HEK293 (cell line): ENCODE measurements at regions not wholly inside any gene's neighbourhood (a gene's known extent, or its start where the extent isn't known, plus 50 kb on each side); places are given as distances from the start of the nearest gene placed in this dataset.

ENCODE experiments used
- CTCF ChIA-PET: fragments of 350-600 bp; formaldehyde crosslinking; extraction: SDS; loops from one replicate; lab custom pipeline; 2021; ENCODE audit warnings: antibody characterized with exemption; lab: Yijun Ruan, JAX
- POLR2A ChIA-PET: fragments of 300-600 bp; formaldehyde crosslinking; extraction: SDS; loops from one replicate; lab custom pipeline; 2020; ENCODE audit warnings: antibody characterized with exemption, inconsistent platforms; lab: Yijun Ruan, JAX
- H3K27ac ChIP-seq: fragments of 200-500 bp; sonication (Bioruptor generic); 2 replicates; pipeline ENCODE4 v1.5.1; 2014; ENCODE audit warnings: low read depth, low read length, control low read depth, inconsistent platforms; ENCODE audit errors: extremely low read depth
- H3K36me3 ChIP-seq, 2 experiments: fragments of 200-500 bp in 1 of 2; sonication (Bioruptor generic) in 1 of 2; 1 replicate in 1 of 2; 2 replicates in 1 of 2; pipeline ENCODE4 v1.5.1; 2014 to 2017; ENCODE audit warnings: inconsistent platforms in 2 of 2, low read length in 2 of 2; ENCODE audit not compliant: control insufficient read depth in 2 of 2, insufficient read depth in 1 of 2
- H3K4me1 ChIP-seq: fragments of 200-500 bp; sonication (Bioruptor generic); 2 replicates; pipeline ENCODE4 v1.5.1; 2014; ENCODE audit warnings: mild to moderate bottlenecking, low read length, inconsistent platforms; ENCODE audit not compliant: control insufficient read depth, insufficient read depth
- H3K4me3 ChIP-seq: 2 replicates; pipeline ENCODE4 v1.5.1; 2011; ENCODE audit warnings: low read depth, mild to moderate bottlenecking, control low read depth, low read length, moderate library complexity
- H3K9me3 ChIP-seq: fragments of 200-500 bp; sonication (Bioruptor generic); 2 replicates; pipeline ENCODE4 v1.5.1; 2014; ENCODE audit warnings: low read depth, low read length, inconsistent platforms; ENCODE audit not compliant: control insufficient read depth, insufficient read depth
- BCL11A ChIP-seq: fragments of 450-650 bp; formaldehyde crosslinking; IDR thresholded peaks from 2 replicates; pipeline ENCODE4 v1.5.1; 2016; ENCODE audit warnings: low read depth, missing biosample characterization, missing genetic modification characterization
- REPIN1 ChIP-seq: fragments of 450-650 bp; formaldehyde crosslinking; IDR thresholded peaks from 2 replicates; pipeline ENCODE4 v1.5.1; 2017; ENCODE audit warnings: missing biosample characterization, missing genetic modification characterization, low read depth
- WT1 ChIP-seq: fragments of 450-650 bp; formaldehyde crosslinking; IDR thresholded peaks from 2 replicates; pipeline ENCODE4 v1.5.1; 2016; ENCODE audit warnings: missing biosample characterization, missing genetic modification characterization
- ZBTB8A ChIP-seq: fragments of 450-650 bp; formaldehyde crosslinking; IDR thresholded peaks from 2 replicates; pipeline ENCODE4 v1.5.1; 2016; ENCODE audit warnings: missing biosample characterization, missing genetic modification characterization
- ZNF146 ChIP-seq: fragments of 450-650 bp; formaldehyde crosslinking; IDR thresholded peaks from 2 replicates; pipeline ENCODE4 v1.5.1; 2016; ENCODE audit warnings: missing biosample characterization, missing genetic modification characterization
- ZNF202 ChIP-seq: fragments of 450-650 bp; formaldehyde crosslinking; IDR thresholded peaks from 2 replicates; pipeline ENCODE4 v1.5.1; 2016; ENCODE audit warnings: missing biosample characterization, missing genetic modification characterization, borderline replicate concordance
- ZNF274 ChIP-seq, 2 experiments: fragments of 200-500 bp in 1 of 2; fragments of 450-650 bp in 1 of 2; sonication (Bioruptor generic) in 1 of 2; formaldehyde crosslinking in 1 of 2; IDR thresholded peaks; 2 replicates each; pipeline versions ENCODE4 v1.5.1 to v1.6.1; 2014 to 2016; ENCODE audit warnings: borderline replicate concordance in 1 of 2, inconsistent platforms in 1 of 2, low read length in 1 of 2, missing biosample characterization in 1 of 2, missing genetic modification characterization in 1 of 2
- ZNF391 ChIP-seq: fragments of 450-650 bp; formaldehyde crosslinking; IDR thresholded peaks from 2 replicates; pipeline ENCODE4 v1.5.1; 2016; ENCODE audit warnings: low read depth, missing biosample characterization, missing genetic modification characterization, borderline replicate concordance
- ZNF501 ChIP-seq: fragments of 450-650 bp; formaldehyde crosslinking; IDR thresholded peaks from 2 replicates; pipeline ENCODE4 v1.5.1; 2016; ENCODE audit warnings: missing biosample characterization, missing genetic modification characterization
- ZNF548 ChIP-seq: fragments of 450-650 bp; formaldehyde crosslinking; IDR thresholded peaks from 2 replicates; pipeline ENCODE4 v1.5.1; 2016; ENCODE audit warnings: missing biosample characterization, missing genetic modification characterization
- ZNF585B ChIP-seq: fragments of 450-650 bp; formaldehyde crosslinking; IDR thresholded peaks from 2 replicates; pipeline ENCODE4 v1.5.1; 2016; ENCODE audit warnings: missing biosample characterization, missing genetic modification characterization
- ZNF677 ChIP-seq: fragments of 450-650 bp; IDR thresholded peaks from 2 replicates; pipeline ENCODE4 v1.5.0; 2018; ENCODE audit warnings: missing biosample characterization, mild to moderate bottlenecking, missing genetic modification characterization, moderate library complexity
- ZNF747 ChIP-seq: fragments of 450-650 bp; formaldehyde crosslinking; IDR thresholded peaks from 2 replicates; pipeline ENCODE4 v1.5.1; 2016; ENCODE audit warnings: missing biosample characterization, missing genetic modification characterization
- ZSCAN16 ChIP-seq: fragments of 450-650 bp; formaldehyde crosslinking; IDR thresholded peaks from 2 replicates; pipeline ENCODE4 v1.5.1; 2016; ENCODE audit warnings: missing biosample characterization, missing genetic modification characterization
- ZSCAN30 ChIP-seq: fragments of 450-650 bp; IDR thresholded peaks from 2 replicates; pipeline ENCODE4 v1.5.1; 2018; ENCODE audit warnings: missing biosample characterization, mild to moderate bottlenecking, missing genetic modification characterization, moderate library complexity
- TF ChIP-seq, protein P1 (sequence below): fragments of 450-650 bp; formaldehyde crosslinking; IDR thresholded peaks from 2 replicates; pipeline ENCODE4 v1.5.1; 2016; ENCODE audit warnings: missing biosample characterization, missing genetic modification characterization
- TF ChIP-seq, protein P2 (sequence below): fragments of 450-650 bp; formaldehyde crosslinking; IDR thresholded peaks from 2 replicates; pipeline ENCODE4 v1.5.1; 2016; ENCODE audit warnings: missing biosample characterization, missing genetic modification characterization
- TF ChIP-seq, protein P3 (sequence below): fragments of 450-650 bp; formaldehyde crosslinking; IDR thresholded peaks from 2 replicates; pipeline ENCODE4 v1.5.1; 2017; ENCODE audit warnings: missing biosample characterization, missing genetic modification characterization
- TF ChIP-seq, protein P4 (sequence below): fragments of 450-650 bp; formaldehyde crosslinking; IDR thresholded peaks from 2 replicates; pipeline ENCODE4 v1.5.0; 2017; ENCODE audit warnings: missing biosample characterization, missing genetic modification characterization, borderline replicate concordance
- TF ChIP-seq, protein P5 (sequence below): fragments of 450-650 bp; formaldehyde crosslinking; IDR thresholded peaks from 2 replicates; pipeline ENCODE4 v1.5.1; 2016; ENCODE audit warnings: missing biosample characterization, missing genetic modification characterization

DNA sequence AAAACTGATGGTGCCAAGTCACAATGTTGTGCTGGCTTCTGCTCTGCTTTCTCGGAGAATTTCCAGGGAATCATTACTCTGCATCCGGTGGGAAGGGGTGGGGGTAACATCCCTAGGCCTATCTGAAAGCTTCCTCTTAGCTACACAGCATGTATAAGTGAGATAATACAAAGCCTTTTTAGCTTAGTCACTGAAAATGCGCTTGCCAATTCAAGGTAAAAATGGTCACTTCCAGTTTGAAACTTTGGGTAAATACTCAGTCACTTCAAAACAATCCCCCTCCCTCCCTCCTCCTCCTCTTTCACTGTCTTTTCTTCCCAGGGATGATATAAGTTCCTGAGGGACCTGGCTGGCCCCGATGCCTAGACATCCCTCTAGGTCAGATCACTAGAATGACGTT lies 57.3 kb upstream of the APBB1IP start (continued):
- TF ChIP-seq ZNF548 (tag by site-specific recombination), result no peak
- TF ChIP-seq ZNF585B (tag by site-specific recombination), result no peak
- no peak for TF ChIP-seq ZNF747 (tag by site-specific recombination)
- TF ChIP-seq, protein P1, sequence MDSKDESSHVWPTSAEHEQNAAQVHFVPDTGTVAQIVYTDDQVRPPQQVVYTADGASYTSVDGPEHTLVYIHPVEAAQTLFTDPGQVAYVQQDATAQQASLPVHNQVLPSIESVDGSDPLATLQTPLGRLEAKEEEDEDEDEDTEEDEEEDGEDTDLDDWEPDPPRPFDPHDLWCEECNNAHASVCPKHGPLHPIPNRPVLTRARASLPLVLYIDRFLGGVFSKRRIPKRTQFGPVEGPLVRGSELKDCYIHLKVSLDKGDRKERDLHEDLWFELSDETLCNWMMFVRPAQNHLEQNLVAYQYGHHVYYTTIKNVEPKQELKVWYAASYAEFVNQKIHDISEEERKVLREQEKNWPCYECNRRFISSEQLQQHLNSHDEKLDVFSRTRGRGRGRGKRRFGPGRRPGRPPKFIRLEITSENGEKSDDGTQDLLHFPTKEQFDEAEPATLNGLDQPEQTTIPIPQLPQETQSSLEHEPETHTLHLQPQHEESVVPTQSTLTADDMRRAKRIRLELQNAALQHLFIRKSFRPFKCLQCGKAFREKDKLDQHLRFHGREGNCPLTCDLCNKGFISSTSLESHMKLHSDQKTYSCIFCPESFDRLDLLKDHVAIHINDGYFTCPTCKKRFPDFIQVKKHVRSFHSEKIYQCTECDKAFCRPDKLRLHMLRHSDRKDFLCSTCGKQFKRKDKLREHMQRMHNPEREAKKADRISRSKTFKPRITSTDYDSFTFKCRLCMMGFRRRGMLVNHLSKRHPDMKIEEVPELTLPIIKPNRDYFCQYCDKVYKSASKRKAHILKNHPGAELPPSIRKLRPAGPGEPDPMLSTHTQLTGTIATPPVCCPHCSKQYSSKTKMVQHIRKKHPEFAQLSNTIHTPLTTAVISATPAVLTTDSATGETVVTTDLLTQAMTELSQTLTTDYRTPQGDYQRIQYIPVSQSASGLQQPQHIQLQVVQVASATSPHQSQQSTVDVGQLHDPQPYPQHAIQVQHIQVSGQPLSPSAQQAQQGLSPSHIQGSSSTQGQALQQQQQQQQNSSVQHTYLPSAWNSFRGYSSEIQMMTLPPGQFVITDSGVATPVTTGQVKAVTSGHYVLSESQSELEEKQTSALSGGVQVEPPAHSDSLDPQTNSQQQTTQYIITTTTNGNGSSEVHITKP (tag by site-specific recombination), result no peak
- TF ChIP-seq ZNF677, result no peak

DNA sequence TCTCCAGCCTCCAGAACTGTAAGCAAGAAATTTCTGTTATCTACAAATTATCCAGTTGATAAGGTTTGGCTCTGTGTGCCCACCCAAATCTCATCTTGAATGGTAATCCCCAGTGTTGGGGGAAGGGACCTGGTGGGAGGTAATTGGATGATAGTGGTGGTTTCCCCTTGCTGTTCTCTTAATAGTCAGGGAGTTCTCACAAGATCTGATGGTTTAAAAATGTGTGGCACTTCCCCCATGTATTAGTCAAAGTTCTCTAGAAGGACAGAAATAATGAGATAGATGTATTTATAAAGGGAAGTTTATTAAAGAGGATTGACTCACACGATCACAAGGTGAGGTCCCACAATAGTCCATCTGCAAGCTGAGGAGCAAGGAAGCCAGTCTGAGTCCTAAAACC lies 56.2 kb upstream of the APBB1IP start:
- Histone ChIP-seq H3K9me3 (no peaks in the 10 kb centered on the region), H3K27ac (no peak overlapping the region), H3K4me3 (no peak overlapping the region), H3K4me1 (0 out of 2 replicates have a peak, but pooled peaks cover 3% of the 10 kb centered on the region), H3K36me3 (no peaks in the 10 kb centered on the region)
- ChIA-PET POLR2A (no interaction called here), CTCF (no interaction called here)
- TF ChIP-seq BCL11A (tag by site-specific recombination) (no peak), ZNF391 (tag by site-specific recombination) (no peak), ZNF274 (IDR thresholded peaks at IDR 0.05; ENCODE audit: low read length) (no peak), ZNF274 (tag by site-specific recombination; IDR thresholded peaks at IDR 0.05; ENCODE audit: borderline replicate concordance) (no peak), ZSCAN30 (no peak)

DNA sequence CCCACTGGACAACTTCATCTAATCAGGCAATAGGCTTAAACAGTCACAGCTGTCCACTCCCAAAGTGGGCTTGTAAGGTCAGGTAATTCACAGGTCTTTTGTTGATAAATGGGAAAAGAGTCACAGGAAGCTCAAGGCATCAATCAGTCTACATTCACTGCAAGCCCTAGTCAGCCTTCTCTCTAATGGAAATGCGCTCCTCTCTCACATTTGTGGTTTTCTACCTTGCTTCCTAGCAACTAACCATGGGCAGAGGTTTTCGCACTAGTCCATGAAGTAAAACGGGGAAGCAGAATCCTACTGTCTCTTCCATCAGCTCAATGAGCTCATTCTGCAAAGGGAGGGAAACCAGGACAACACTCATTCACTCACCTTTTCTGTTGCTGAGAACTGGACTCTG lies 53.5 kb upstream of the APBB1IP start:
- H3K4me3 ChIP-seq, result no peak overlapping the region
- no peaks in the 10 kb centered on the region for H3K4me1 ChIP-seq
- H3K36me3 ChIP-seq, result no peaks in the 10 kb centered on the region
- H3K27ac ChIP-seq, result no peak overlapping the region
- CTCF ChIA-PET, result interaction anchor here (0.7 kb wide), 1 partner anchor 376 kb away, joined by 6 read pairs; no protein-coding TSS in a partner anchor
- no peaks in the 10 kb centered on the region for H3K9me3 ChIP-seq
- POLR2A ChIA-PET, result no interaction called here
- TF ChIP-seq, protein P2, sequence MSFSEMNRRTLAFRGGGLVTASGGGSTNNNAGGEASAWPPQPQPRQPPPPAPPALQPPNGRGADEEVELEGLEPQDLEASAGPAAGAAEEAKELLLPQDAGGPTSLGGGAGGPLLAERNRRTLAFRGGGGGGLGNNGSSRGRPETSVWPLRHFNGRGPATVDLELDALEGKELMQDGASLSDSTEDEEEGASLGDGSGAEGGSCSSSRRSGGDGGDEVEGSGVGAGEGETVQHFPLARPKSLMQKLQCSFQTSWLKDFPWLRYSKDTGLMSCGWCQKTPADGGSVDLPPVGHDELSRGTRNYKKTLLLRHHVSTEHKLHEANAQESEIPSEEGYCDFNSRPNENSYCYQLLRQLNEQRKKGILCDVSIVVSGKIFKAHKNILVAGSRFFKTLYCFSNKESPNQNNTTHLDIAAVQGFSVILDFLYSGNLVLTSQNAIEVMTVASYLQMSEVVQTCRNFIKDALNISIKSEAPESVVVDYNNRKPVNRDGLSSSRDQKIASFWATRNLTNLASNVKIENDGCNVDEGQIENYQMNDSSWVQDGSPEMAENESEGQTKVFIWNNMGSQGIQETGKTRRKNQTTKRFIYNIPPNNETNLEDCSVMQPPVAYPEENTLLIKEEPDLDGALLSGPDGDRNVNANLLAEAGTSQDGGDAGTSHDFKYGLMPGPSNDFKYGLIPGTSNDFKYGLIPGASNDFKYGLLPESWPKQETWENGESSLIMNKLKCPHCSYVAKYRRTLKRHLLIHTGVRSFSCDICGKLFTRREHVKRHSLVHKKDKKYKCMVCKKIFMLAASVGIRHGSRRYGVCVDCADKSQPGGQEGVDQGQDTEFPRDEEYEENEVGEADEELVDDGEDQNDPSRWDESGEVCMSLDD (tag by site-specific recombination), result no peak
- no peak for TF ChIP-seq ZNF146 (tag by site-specific recombination)
- no peak for TF ChIP-seq ZNF202 (tag by site-specific recombination)
- TF ChIP-seq, protein P3, sequence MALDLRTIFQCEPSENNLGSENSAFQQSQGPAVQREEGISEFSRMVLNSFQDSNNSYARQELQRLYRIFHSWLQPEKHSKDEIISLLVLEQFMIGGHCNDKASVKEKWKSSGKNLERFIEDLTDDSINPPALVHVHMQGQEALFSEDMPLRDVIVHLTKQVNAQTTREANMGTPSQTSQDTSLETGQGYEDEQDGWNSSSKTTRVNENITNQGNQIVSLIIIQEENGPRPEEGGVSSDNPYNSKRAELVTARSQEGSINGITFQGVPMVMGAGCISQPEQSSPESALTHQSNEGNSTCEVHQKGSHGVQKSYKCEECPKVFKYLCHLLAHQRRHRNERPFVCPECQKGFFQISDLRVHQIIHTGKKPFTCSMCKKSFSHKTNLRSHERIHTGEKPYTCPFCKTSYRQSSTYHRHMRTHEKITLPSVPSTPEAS (tag by site-specific recombination), result no peak
- no peak for TF ChIP-seq REPIN1 (tag by site-specific recombination)
- TF ChIP-seq ZNF501, result no peak
- TF ChIP-seq, protein P4, sequence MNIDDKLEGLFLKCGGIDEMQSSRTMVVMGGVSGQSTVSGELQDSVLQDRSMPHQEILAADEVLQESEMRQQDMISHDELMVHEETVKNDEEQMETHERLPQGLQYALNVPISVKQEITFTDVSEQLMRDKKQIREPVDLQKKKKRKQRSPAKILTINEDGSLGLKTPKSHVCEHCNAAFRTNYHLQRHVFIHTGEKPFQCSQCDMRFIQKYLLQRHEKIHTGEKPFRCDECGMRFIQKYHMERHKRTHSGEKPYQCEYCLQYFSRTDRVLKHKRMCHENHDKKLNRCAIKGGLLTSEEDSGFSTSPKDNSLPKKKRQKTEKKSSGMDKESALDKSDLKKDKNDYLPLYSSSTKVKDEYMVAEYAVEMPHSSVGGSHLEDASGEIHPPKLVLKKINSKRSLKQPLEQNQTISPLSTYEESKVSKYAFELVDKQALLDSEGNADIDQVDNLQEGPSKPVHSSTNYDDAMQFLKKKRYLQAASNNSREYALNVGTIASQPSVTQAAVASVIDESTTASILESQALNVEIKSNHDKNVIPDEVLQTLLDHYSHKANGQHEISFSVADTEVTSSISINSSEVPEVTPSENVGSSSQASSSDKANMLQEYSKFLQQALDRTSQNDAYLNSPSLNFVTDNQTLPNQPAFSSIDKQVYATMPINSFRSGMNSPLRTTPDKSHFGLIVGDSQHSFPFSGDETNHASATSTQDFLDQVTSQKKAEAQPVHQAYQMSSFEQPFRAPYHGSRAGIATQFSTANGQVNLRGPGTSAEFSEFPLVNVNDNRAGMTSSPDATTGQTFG, result no peak
- TF ChIP-seq ZSCAN16, result no peak
- TF ChIP-seq WT1 (tag by site-specific recombination), result no peak
- no peak for TF ChIP-seq ZBTB8A (tag by site-specific recombination)
- TF ChIP-seq, protein P5, sequence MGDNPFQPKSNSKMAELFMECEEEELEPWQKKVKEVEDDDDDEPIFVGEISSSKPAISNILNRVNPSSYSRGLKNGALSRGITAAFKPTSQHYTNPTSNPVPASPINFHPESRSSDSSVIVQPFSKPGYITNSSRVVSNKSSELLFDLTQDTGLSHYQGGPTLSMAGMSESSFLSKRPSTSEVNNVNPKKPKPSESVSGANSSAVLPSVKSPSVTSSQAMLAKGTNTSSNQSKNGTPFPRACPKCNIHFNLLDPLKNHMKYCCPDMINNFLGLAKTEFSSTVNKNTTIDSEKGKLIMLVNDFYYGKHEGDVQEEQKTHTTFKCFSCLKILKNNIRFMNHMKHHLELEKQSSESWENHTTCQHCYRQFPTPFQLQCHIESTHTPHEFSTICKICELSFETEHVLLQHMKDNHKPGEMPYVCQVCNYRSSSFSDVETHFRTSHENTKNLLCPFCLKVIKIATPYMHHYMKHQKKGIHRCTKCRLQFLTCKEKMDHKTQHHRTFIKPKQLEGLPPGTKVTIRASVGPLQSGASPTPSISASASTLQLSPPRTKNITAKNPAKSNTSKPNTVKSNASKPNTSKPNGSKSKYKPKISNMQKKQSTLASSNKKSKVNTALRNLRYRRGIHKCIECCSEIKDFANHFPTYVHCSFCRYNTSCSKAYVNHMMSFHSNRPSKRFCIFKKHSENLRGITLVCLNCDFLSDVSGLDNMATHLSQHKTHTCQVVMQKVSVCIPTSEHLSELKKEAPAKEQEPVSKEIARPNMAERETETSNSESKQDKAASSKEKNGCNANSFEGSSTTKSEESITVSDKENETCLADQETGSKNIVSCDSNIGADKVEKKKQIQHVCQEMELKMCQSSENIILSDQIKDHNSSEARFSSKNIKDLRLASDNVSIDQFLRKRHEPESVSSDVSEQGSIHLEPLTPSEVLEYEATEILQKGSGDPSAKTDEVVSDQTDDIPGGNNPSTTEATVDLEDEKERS (tag by site-specific recombination), result no peak
